HG02970 (cell line): ENCODE measurements at regions not wholly inside any gene's neighbourhood (a gene's known extent, or its start where the extent isn't known, plus 50 kb on each side); places are given as distances from the start of the nearest gene placed in this dataset.

Experiments used
- ATAC-seq: cut with Tn5 transposase; IDR thresholded peaks from one replicate; pipeline ENCODE4 v1.9.1; 2021; ENCODE audit warnings: mild to moderate bottlenecking, moderate library complexity, moderate number of reproducible peaks; ENCODE audit not compliant: unreplicated experiment, low FRiP score

DNA sequence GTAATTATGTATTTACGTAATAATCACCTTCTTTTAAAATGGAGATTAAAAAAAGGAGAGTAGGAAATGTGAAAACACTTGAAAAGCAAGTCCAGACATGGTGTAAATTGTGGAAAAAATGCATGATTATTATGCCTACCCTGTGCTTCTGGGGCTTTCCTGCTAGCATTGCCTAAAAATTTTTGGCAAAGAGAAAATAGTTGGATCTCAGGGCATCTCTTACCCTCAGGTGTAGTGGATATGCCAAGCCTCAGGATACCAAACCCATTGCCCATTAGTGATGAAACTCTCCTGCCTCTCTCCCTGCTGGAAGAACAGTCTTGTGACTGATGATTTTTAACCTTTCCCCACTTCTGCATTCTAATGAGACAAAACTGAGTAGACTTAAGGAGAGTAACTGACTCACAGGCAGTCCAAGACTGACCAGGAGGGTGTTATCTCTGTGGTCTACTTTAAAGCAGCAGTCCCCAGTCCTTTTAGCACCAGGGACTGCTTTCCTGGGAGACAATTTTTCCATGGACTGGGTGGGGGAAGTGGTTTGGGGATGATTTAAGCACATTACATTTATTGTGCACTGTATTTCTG is 174.6 kb downstream of the ZNF330 start:
- no peak for ATAC-seq

GRCh38 chr4:141395919-141396318 is 175.2 kb downstream of the ZNF330 start:
- no peak for ATAC-seq

DNA sequence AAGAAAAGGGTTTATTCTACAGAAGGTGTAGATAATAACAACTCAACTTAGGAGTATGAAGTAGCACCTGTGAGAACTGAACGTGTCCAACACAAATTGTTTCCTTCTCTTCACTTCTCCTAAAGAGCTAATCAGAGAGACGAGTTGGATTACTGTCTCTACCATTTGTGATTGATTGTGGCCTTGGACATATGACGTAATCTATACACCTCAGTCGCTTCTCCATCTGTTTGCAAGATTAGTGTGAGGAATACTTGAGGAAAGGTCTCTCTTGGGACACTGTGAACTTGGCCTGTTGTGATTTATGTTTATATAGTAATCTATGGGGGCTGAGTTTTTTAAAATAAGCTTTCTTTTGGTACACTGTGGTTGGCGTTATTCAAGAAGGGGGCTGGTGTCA is 182.0 kb downstream of the ZNF330 start:
- no peak for ATAC-seq

DNA sequence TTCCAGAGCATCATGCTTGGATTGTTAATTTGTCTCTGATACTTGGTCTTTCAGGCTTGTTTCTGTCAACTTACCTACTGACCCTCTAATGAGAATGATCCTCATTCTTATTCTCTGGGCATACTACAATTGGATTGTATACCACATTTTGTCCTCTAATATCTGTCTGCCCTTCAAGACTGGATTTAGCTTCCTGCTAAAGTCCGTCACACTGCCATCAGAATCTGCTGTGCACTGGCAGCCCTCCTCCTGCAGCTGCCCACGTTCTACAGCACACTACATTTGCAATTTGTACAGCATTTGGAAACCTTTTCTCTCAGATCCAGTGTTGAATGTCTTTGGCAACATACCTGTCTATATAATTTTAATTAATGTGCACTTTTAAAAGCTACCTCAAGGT is 183.1 kb downstream of the ZNF330 start:
- ATAC-seq = no peak

DNA sequence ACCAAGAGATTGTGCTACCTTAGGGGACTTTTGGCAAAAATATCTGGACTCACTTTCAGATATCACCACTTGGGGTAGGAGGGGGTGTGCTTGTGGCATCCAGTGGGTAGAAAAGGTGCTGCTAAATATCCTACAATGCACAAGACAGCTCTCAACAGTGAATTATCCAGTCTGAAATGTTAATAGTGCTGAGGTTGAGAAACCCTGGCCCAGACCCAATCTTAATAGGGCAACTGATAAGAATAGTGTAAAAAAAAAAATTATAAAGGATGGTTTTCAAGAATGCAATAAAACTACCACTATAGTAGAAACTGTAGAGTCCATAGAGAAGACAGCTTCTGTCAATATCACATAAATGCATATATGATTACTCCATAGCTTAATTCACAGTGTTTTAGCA is 185.5 kb downstream of the ZNF330 start:
- ATAC-seq = no peak

DNA sequence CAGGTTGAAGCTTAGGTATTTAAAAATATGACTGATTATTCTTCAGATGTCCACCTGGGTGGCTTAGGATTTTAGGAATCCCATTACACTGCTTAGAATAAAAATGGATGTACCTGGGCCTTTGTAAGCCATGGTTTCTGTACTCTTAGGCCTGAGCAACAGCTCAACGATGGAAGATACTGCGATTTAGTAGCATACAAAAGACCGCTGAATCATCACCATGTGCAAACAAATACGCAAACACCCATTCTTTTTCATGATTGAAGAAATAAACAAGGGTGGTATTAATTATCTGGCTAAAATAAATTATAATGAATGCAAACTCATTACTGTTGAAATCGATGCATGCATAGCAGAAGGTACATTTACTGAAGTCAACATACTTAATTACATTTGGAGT is 188.9 kb downstream of the ZNF330 start:
- no peak for ATAC-seq

GRCh38 chr4:141410839-141411238 is 190.1 kb downstream of the ZNF330 start:
- ATAC-seq = no peak

GRCh38 chr4:141411936-141412335 is 191.2 kb downstream of the ZNF330 start:
- ATAC-seq = no peak

DNA sequence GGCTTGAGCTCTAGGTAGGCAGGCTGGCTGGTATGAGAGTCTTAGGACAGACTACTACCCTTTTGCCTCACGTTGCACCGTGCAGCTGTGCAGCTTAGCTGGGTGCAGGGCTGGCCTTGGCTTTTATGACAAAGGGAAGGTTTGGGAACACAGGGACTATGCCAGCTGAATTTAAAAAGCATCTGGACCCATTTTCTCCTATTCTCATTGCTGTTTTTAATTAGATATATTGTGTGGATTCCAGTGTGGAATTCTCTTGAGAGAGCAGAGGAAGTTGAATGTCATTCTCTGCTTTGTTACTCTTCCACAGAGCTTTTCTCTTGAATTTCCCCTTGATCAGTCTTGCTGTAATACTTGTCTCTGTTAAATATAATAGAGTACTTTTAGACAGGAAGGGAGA is 192.7 kb downstream of the ZNF330 start:
- no peak for ATAC-seq

- ATAC-seq = no peak
Measured at GRCh38 chr4:141415651-141416050, 195.0 kb downstream of the ZNF330 start.

GRCh38 chr4:141416219-141416618 is 195.5 kb downstream of the ZNF330 start:
- ATAC-seq = no peak

DNA sequence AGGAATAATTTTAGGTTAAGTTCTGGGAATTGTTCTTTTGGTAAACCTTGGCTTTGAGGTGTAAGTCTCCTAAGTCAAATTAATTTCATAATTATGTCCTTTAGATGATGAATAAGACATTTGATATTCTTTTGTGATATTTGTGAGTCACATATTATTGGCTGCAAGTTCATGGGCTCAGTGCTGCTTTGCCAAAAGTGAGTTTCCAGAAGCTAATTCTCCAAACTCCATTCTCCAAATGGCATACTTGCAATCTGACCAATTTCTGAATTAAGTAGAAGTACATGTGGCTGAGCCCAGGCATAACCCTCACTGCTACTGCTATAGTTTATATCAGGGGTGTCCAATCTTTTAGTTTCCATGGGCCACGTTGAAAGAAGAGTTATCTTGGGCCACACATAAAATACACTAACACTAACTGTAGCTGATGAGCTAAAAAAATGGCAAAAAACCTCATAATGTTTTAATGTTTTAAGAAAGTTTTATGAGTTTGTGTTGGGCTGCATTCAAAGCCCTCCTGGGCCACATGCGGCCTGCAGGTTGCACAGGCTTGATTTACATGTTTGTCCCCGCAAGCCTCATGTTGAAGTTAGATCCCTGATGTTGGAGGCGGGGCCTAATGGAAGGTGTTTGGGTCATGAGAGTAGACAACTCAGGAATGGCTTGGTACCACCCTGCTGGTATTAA is 196.1 kb downstream of the ZNF330 start:
- no peak for ATAC-seq

- no peak for ATAC-seq
Measured at GRCh38 chr4:141417387-141417786, 196.7 kb downstream of the ZNF330 start.

- ATAC-seq = no peak
Measured at GRCh38 chr4:141425124-141425523, 204.4 kb downstream of the ZNF330 start.

GRCh38 chr4:141427726-141428296 is 207.1 kb downstream of the ZNF330 start:
- ATAC-seq = no peak

- ATAC-seq = no peak
Measured at GRCh38 chr4:141429933-141430332, 206.4 kb upstream of the IL15 start.

DNA sequence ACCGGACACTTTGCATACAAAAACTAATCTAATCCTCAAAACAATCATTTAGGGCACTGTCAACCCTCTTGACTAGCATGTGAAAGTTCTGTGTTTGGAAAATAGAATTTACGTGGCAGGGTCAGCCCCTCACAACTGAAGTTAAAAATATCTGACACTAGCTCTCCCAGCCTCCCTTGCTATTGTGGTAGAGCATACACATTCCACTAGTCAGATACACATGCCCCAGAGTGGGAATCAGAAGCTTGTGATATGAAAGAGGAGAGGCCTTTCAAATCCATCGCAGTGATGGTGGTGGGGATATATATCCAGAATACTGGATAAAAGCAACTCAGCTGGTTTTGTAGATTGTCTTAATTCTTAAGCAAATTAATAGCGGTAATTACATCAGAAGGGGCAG is 205.7 kb upstream of the IL15 start:
- no peak for ATAC-seq

GRCh38 chr4:141432000-141432712 is 204.2 kb upstream of the IL15 start:
- no peak for ATAC-seq

GRCh38 chr4:141435446-141436225 is 200.7 kb upstream of the IL15 start:
- ATAC-seq = no peak

- no peak for ATAC-seq
Measured at GRCh38 chr4:141439223-141439622, 197.2 kb upstream of the IL15 start.

DNA sequence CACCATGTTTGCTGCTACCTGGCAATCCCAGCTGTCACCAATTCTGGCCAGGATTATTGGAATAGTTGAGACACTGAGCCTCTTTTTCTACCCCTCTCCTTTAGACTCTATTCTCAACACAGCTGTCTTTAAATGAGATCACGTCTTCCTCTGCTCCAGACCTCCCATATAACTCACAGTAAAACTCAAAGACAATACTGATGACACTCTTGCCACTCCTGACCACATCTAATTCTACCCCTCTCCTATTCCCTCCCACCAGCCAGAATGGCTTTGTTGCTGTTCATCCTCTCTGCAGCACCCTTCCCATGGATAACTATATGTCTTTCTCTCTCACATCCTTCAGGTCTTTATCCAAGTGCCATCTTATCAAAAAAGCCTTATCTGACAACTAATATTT is 188.6 kb upstream of the IL15 start:
- ATAC-seq = no peak
